HCT116 (cell line): ENCODE measurements at regions not wholly inside any gene's neighbourhood (a gene's known extent, or its start where the extent isn't known, plus 50 kb on each side); places are given as distances from the start of the nearest gene placed in this dataset.

Source experiments
- ATF3 ChIP-seq: IDR thresholded peaks from 2 replicates; pipeline ENCODE4 v1.6.1; 2012
- CBX3 ChIP-seq: IDR thresholded peaks from 2 replicates; pipeline ENCODE4 v1.6.1; 2012; ENCODE audit warnings: low read depth
- CEBPB ChIP-seq: IDR thresholded peaks from 2 replicates; pipeline ENCODE4 v1.6.1; 2012; ENCODE audit warnings: low read depth
- CTCF ChIP-seq, 3 experiments: fragments of 200-600 bp in 1 of 3; sonication (generic) in 1 of 3; IDR thresholded peaks in 2 of 3; conservative IDR thresholded peaks in 1 of 3; 2 replicates each; pipeline ENCODE4 v1.5.1; 2012 to 2017; ENCODE audit warnings: low read depth in 2 of 3, low read length in 2 of 3, antibody characterized with exemption in 1 of 3, borderline replicate concordance in 1 of 3, control low read depth in 1 of 3, mild to moderate bottlenecking in 1 of 3, mixed read lengths in 1 of 3, mixed run types in 1 of 3, moderate library complexity in 1 of 3; ENCODE audit not compliant: insufficient read depth in 1 of 3
- EZH2 ChIP-seq: fragments of 200-600 bp; sonication (generic); IDR thresholded peaks from 2 replicates; pipeline ENCODE4 v1.6.1; 2017; ENCODE audit warnings: antibody characterized with exemption, mixed run types
- JUND ChIP-seq: IDR thresholded peaks from 2 replicates; pipeline ENCODE4 v1.6.1; 2012
- MAX ChIP-seq: IDR thresholded peaks from 2 replicates; pipeline ENCODE4 v1.6.1; 2012
- POLR2A ChIP-seq: IDR thresholded peaks from 2 replicates; pipeline ENCODE4 v1.7.0; 2011; ENCODE audit warnings: borderline replicate concordance; ENCODE audit not compliant: insufficient read depth, insufficient read length; ENCODE audit errors: extremely low read depth
- POLR2AphosphoS5 ChIP-seq: IDR thresholded peaks from 2 replicates; pipeline ENCODE4 v1.6.1; 2011; ENCODE audit warnings: mild to moderate bottlenecking, low read depth, low read length, moderate library complexity
- RAD21 ChIP-seq: IDR thresholded peaks from 2 replicates; pipeline ENCODE4 v1.6.1; 2012; ENCODE audit warnings: low read depth, mild to moderate bottlenecking
- REST ChIP-seq: IDR thresholded peaks from 2 replicates; pipeline ENCODE4 v1.6.1; 2012; ENCODE audit warnings: low read depth
- YY1 ChIP-seq: IDR thresholded peaks from 2 replicates; pipeline ENCODE4 v1.6.1; 2011; ENCODE audit warnings: low read length, low read depth, moderate library complexity, mild to moderate bottlenecking; ENCODE audit not compliant: insufficient replicate concordance; ENCODE audit errors: extremely low read depth
- ZBTB33 ChIP-seq: IDR thresholded peaks from 2 replicates; pipeline ENCODE4 v1.6.1; 2011; ENCODE audit warnings: mild to moderate bottlenecking, low read length, moderate library complexity; ENCODE audit not compliant: insufficient replicate concordance; ENCODE audit errors: extremely low read depth

- no peak for TF ChIP-seq YY1
- no peak for TF ChIP-seq CBX3
- TF ChIP-seq CTCF (IDR thresholded peaks at IDR 0.05 in 2 of 3, conservative IDR thresholded peaks at IDR 0.05 in 1 of 3; ENCODE audit: borderline replicate concordance in 1 of 3, insufficient read depth in 1 of 3, low read depth in 2 of 3, low read length in 2 of 3) = no peak
- TF ChIP-seq RAD21 = no peak
- no peak for TF ChIP-seq EZH2
- no peak for TF ChIP-seq ATF3
- no peak for TF ChIP-seq POLR2A
- no peak for TF ChIP-seq CEBPB
- TF ChIP-seq POLR2AphosphoS5 = no peak
- no peak for TF ChIP-seq JUND
- TF ChIP-seq MAX = no peak
- TF ChIP-seq ZBTB33 = no peak
- no peak for TF ChIP-seq REST
These were observed 79.7 kb upstream of the ELN start for GRCh38 chr7:73948287-73948686.
